Fibroblast of pulmonary artery (primary cell): ENCODE measurements at regions not wholly inside any gene's neighbourhood (a gene's known extent, or its start where the extent isn't known, plus 50 kb on each side); places are given as distances from the start of the nearest gene placed in this dataset.

Experiments used
- DNase-seq: peaks from one replicate; pipeline ENCODE4 v3.0.0-alpha.2; 2010; ENCODE audit warnings: low read depth
- H3K4me3 ChIP-seq: replicated peaks from 2 replicates; pipeline ENCODE4 v1.5.1; 2011; ENCODE audit warnings: low read depth, mild to moderate bottlenecking, control low read depth, low read length, moderate library complexity
- CTCF ChIP-seq: IDR thresholded peaks from 2 replicates; pipeline ENCODE4 v1.5.1; 2011; ENCODE audit warnings: mild to moderate bottlenecking, control low read depth, low read length, inconsistent platforms; ENCODE audit errors: missing control alignments

GRCh38 chr6:21808551-21809242, 215.1 kb downstream of the SOX4 start:
- H3K4me3 ChIP-seq, result no peak overlapping the region
- no peak for TF ChIP-seq CTCF
- DNase-seq, result peak; percentile 34

GRCh38 chr6:21811484-21811883, 217.9 kb downstream of the SOX4 start:
- H3K4me3 ChIP-seq, result no peak overlapping the region
- TF ChIP-seq CTCF, result no peak
- DNase-seq, result no peak

- no peak for TF ChIP-seq CTCF
- no peak overlapping the region for H3K4me3 ChIP-seq
- no peak for DNase-seq
Observed at GRCh38 chr6:21816231-21816630, 222.7 kb downstream of the SOX4 start.

- no peak for TF ChIP-seq CTCF
- H3K4me3 ChIP-seq, result no peak overlapping the region
- no peak for DNase-seq
Observed at GRCh38 chr6:21820442-21820841, 226.9 kb downstream of the SOX4 start.

GRCh38 chr6:21823371-21823770, 229.8 kb downstream of the SOX4 start:
- DNase-seq, result no peak
- TF ChIP-seq CTCF, result no peak
- H3K4me3 ChIP-seq, result no peak overlapping the region

GRCh38 chr6:21824431-21825177, 231.1 kb downstream of the SOX4 start:
- DNase-seq, result no peak
- no peak for TF ChIP-seq CTCF
- no peak overlapping the region for H3K4me3 ChIP-seq
